Activated naive CD4-positive, alpha-beta T cell treated with Interleukin-2 at 50 U/mL for 16 hours (primary cell): ENCODE measurements at regions not wholly inside any gene's neighbourhood (a gene's known extent, or its start where the extent isn't known, plus 50 kb on each side); places are given as distances from the start of the nearest gene placed in this dataset.

Experiments
- DNase-seq: peaks from one replicate; pipeline ENCODE4 v3.0.0-alpha.2; 2020

GRCh38 chr12:27180906-27181505 lies 63.1 kb upstream of the STK38L start:
- DNase-seq, result no peak

- DNase-seq, result no peak
These were observed 60.7 kb upstream of the STK38L start for GRCh38 chr12:27183342-27183741.

- peak; percentile 8 for DNase-seq
These were observed 58.7 kb upstream of the STK38L start for GRCh38 chr12:27185234-27186021.

GRCh38 chr12:27186022-27186839 lies 57.9 kb upstream of the STK38L start:
- DNase-seq, result no peak

- DNase-seq, result no peak
These were observed 56.4 kb upstream of the STK38L start for GRCh38 chr12:27187697-27188096.

GRCh38 chr12:27190761-27191160 lies 53.3 kb upstream of the STK38L start:
- DNase-seq, result no peak

GRCh38 chr12:27191531-27191930 lies 52.6 kb upstream of the STK38L start:
- no peak for DNase-seq

- no peak for DNase-seq
These were observed 51.8 kb upstream of the STK38L start for GRCh38 chr12:27192118-27192802.

- DNase-seq, result no peak
These were observed 51.0 kb upstream of the STK38L start for GRCh38 chr12:27193106-27193505.

GRCh38 chr12:27193854-27194544 lies 50.1 kb upstream of the STK38L start:
- no peak for DNase-seq
